OCI-LY7 (cell line): ENCODE measurements at regions not wholly inside any gene's neighbourhood (a gene's known extent, or its start where the extent isn't known, plus 50 kb on each side); places are given as distances from the start of the nearest gene placed in this dataset.

ENCODE experiments used
- EZH2phosphoT487 ChIP-seq: fragments of 200-600 bp; sonication (generic); IDR thresholded peaks from 2 replicates; pipeline ENCODE4 v1.6.1; 2018; ENCODE audit warnings: low read depth, borderline replicate concordance, mild to moderate bottlenecking, mixed run types, antibody characterized with exemption, low read length, moderate library complexity, mixed read lengths
- TF ChIP-seq, protein P1 (sequence below): fragments of 200-600 bp; sonication (generic); conservative IDR thresholded peaks from 2 replicates; pipeline ENCODE4 v1.5.1; 2014; ENCODE audit warnings: mild to moderate bottlenecking, antibody characterized with exemption, low read length, moderate library complexity, mixed read lengths

DNA sequence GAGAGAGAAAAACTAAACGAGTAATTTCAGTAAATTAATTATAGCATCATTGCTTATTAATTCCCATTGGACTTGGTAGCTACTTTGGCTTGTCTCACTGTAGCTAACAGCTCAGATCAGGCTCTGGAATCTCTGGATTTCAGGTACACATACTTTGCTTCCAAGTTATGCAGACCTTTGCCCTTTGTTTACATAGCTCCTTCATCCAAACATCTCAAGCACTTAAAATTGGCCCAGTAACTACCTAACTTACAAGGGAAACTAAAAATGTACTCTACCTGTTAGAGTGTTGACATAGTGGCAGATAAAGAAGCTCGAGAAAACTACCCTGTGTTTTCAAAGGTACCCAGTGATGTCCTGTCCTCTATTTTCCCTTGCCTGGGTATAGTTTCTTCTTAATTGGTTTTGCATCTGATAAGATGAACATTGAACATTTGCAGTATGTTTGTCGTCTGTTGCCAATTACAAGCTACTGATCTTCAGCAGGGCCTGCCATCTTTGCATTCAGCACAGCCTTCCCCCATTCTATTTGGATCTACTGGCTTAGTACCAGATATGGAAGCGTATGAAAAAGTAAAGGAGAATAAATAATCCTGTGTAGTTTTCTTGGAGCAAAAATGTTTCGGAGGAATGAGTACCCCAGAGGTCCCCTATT, 601.5 kb upstream of the FANCL start:
- TF ChIP-seq, protein P1, sequence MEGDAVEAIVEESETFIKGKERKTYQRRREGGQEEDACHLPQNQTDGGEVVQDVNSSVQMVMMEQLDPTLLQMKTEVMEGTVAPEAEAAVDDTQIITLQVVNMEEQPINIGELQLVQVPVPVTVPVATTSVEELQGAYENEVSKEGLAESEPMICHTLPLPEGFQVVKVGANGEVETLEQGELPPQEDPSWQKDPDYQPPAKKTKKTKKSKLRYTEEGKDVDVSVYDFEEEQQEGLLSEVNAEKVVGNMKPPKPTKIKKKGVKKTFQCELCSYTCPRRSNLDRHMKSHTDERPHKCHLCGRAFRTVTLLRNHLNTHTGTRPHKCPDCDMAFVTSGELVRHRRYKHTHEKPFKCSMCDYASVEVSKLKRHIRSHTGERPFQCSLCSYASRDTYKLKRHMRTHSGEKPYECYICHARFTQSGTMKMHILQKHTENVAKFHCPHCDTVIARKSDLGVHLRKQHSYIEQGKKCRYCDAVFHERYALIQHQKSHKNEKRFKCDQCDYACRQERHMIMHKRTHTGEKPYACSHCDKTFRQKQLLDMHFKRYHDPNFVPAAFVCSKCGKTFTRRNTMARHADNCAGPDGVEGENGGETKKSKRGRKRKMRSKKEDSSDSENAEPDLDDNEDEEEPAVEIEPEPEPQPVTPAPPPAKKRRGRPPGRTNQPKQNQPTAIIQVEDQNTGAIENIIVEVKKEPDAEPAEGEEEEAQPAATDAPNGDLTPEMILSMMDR: no peak
- TF ChIP-seq EZH2phosphoT487: no peak
